PC-3 (cell line): ENCODE measurements at regions not wholly inside any gene's neighbourhood (a gene's known extent, or its start where the extent isn't known, plus 50 kb on each side); places are given as distances from the start of the nearest gene placed in this dataset.

ENCODE experiments used
- ATAC-seq: fragments of 200-7000 bp; cut with Tn5 transposase; 2 replicates; pipeline ENCODE4 v1.9.1; 2020; ENCODE audit warnings: mild to moderate bottlenecking, moderate library complexity
- BruUV-seq: library from RNA; stranded (reverse); fragments of 400-500 nt; replicated peaks from 2 replicates; lab custom pipeline; 2021; lab: Mats Ljungman, UMichigan
- CTCF ChIA-PET: fragments of 300-600 bp; sonication (Branson Sonifier 250); formaldehyde crosslinking; loops from one replicate; lab custom pipeline; 2022; ENCODE audit warnings: antibody characterized with exemption; lab: Charles Lee
- POLR2A ChIA-PET: fragments of 300-600 bp; sonication (Branson Sonifier 250); formaldehyde crosslinking; loops from one replicate; lab custom pipeline; 2022; ENCODE audit warnings: antibody characterized with exemption; ENCODE audit not compliant: unreplicated experiment; lab: Charles Lee
- DNase-seq: peaks from one replicate; pipeline ENCODE4 v3.0.0-alpha.2; 2015
- H2AFZ ChIP-seq: fragments of 300-600 bp; sonication (generic); 2 replicates; pipeline ENCODE4 v1.6.0; 2016; ENCODE audit warnings: antibody characterized with exemption, low read length
- H3F3A ChIP-seq: fragments of 300-600 bp; sonication (generic); one replicate; pipeline ENCODE4 v1.6.0; 2017; ENCODE audit warnings: antibody characterized with exemption, low read length, control low read depth, mild to moderate bottlenecking; ENCODE audit not compliant: unreplicated experiment
- H3K27ac ChIP-seq: fragments of 300-600 bp; sonication (generic); 2 replicates; pipeline ENCODE4 v1.5.1; 2016; ENCODE audit warnings: mild to moderate bottlenecking, low read length
- H3K27me3 ChIP-seq: fragments of 300-600 bp; sonication (generic); 2 replicates; pipeline ENCODE4 v1.6.1; 2016; ENCODE audit warnings: low read length, mixed read lengths
- H3K36me3 ChIP-seq: fragments of 300-600 bp; sonication (generic); 2 replicates; pipeline ENCODE4 v1.6.1; 2016; ENCODE audit warnings: low read depth, mixed run types, low read length, mixed read lengths
- H3K4me1 ChIP-seq: fragments of 300-600 bp; sonication (generic); 2 replicates; pipeline ENCODE4 v1.5.1; 2016; ENCODE audit warnings: low read length; ENCODE audit not compliant: insufficient read depth
- H3K4me2 ChIP-seq: fragments of 300-600 bp; sonication (generic); 2 replicates; pipeline ENCODE4 v1.6.0; 2016; ENCODE audit warnings: low read length
- H3K4me3 ChIP-seq: fragments of 300-600 bp; sonication (generic); 2 replicates; pipeline ENCODE4 v1.5.1; 2016; ENCODE audit warnings: mild to moderate bottlenecking, low read length, mixed read lengths
- H3K79me2 ChIP-seq: fragments of 300-600 bp; sonication (generic); 2 replicates; pipeline ENCODE4 v1.6.1; 2017; ENCODE audit warnings: low read length, mixed read lengths
- H3K9ac ChIP-seq: fragments of 300-600 bp; sonication (generic); 2 replicates; pipeline ENCODE4 v1.6.0; 2016; ENCODE audit warnings: mild to moderate bottlenecking, low read length
- H3K9me2 ChIP-seq: fragments of 300-600 bp; sonication (generic); replicated peaks from 2 replicates; pipeline ENCODE4 v1.6.1; 2016; ENCODE audit warnings: mixed run types, low read length, mixed read lengths
- H3K9me3 ChIP-seq: fragments of 300-600 bp; sonication (generic); 2 replicates; pipeline ENCODE4 v1.6.1; 2016; ENCODE audit warnings: low read length, mixed read lengths
- H4K20me1 ChIP-seq: fragments of 300-600 bp; sonication (generic); 2 replicates; pipeline ENCODE4 v1.6.1; 2016; ENCODE audit warnings: low read length, mixed read lengths
- CTCF ChIP-seq: fragments of 300-600 bp; sonication (generic); conservative IDR thresholded peaks from 2 replicates; pipeline ENCODE4 v1.5.1; 2017; ENCODE audit warnings: antibody characterized with exemption, low read depth, mild to moderate bottlenecking, low read length
- EZH2 ChIP-seq: fragments of 300-600 bp; sonication (generic); IDR thresholded peaks from one replicate; pipeline ENCODE4 v1.6.1; 2017; ENCODE audit warnings: antibody characterized with exemption, mild to moderate bottlenecking, low read length; ENCODE audit not compliant: unreplicated experiment
- EZH2phosphoT487 ChIP-seq: fragments of 300-600 bp; sonication (generic); IDR thresholded peaks from 2 replicates; pipeline ENCODE4 v1.6.1; 2018; ENCODE audit warnings: mild to moderate bottlenecking, antibody characterized with exemption, low read length, borderline replicate concordance
- intact Hi-C: fragments of 100-400 bp; cut with micrococcal nuclease; formaldehyde crosslinking; loops from 2 replicates; pipeline ENCODE4 v1.9.0; 2023

DNA sequence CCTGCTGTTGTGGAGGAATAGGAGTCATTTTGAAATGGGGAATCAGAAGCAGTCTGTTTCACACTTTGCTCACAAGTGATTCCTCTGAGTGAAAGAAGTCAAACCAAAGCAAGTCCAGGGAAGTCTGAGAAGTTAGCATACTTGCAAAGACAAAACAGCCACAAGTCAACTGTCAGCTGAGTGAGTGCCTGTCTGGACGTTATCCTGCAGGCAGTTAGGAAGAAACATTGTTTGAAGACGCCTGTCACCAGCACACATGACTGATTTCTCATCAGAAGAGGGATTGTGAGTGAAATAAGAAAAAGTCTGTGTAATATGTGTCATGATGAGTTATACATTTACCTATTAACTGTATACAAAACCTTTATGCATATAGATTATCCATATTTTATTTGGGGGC is 153.5 kb downstream of the KCNRG start:
- Histone ChIP-seq H3K79me2 (no peaks in the 10 kb centered on the region), H3K4me2 (no peak overlapping the region), H3F3A (no peaks in the 10 kb centered on the region), H4K20me1 (no peaks in the 10 kb centered on the region), H3K4me3 (no peak overlapping the region), H3K27me3 (no peaks in the 10 kb centered on the region), H3K9me3 (no peaks in the 10 kb centered on the region), H3K36me3 (no peaks in the 10 kb centered on the region), H3K27ac (no peak overlapping the region), H3K9me2 (no peaks in the 10 kb centered on the region), H2AFZ (no peak overlapping the region), H3K4me1 (no peaks in the 10 kb centered on the region), H3K9ac (no peak overlapping the region)
- no peak for ATAC-seq
- CTCF ChIA-PET, result no interaction called here
- POLR2A ChIA-PET, result no interaction called here
- intact Hi-C loops, result loop anchor here (10.0 kb wide), 1 partner anchor 84 kb away; no protein-coding TSS in a partner anchor
- no TSS peak for BruUV-seq
- TF ChIP-seq CTCF (no peak), EZH2phosphoT487 (no peak), EZH2 (no peak)
- no peak for DNase-seq

- no peaks in the 10 kb centered on the region for H3K79me2 ChIP-seq
Measured at GRCh38 chr13:50170447-50171037, 155.3 kb downstream of the KCNRG start.

More at GRCh38 chr13:50170447-50171037, 155.3 kb downstream of the KCNRG start:
- Histone ChIP-seq H3K4me1 (no peaks in the 10 kb centered on the region), H3K27ac (no peak overlapping the region), H2AFZ (no peak overlapping the region), H3K4me2 (no peak overlapping the region), H3F3A (no peaks in the 10 kb centered on the region), H3K27me3 (no peaks in the 10 kb centered on the region), H4K20me1 (no peaks in the 10 kb centered on the region), H3K9ac (no peak overlapping the region), H3K9me2 (no peaks in the 10 kb centered on the region), H3K9me3 (no peaks in the 10 kb centered on the region), H3K36me3 (no peaks in the 10 kb centered on the region), H3K4me3 (no peak overlapping the region)
- peak; percentile 32 for DNase-seq
- CTCF ChIA-PET, result interaction anchor here (0.6 to 0.7 kb wide), 2 partner anchors 99 to 549 kb away, joined by 3 read pairs; no protein-coding TSS in a partner anchor
- ATAC-seq, result no peak; the same call in 1 of the 2 replicates
- intact Hi-C loops, result loop anchor here (1.0 kb wide), 2 partner anchors 98 to 362 kb away; no protein-coding TSS in a partner anchor
- POLR2A ChIA-PET, result no interaction called here
- BruUV-seq, result no TSS peak
- TF ChIP-seq CTCF (peak; percentile 62), EZH2phosphoT487 (no peak)
